ENCODE measurements at regions not wholly inside any gene's neighbourhood (a gene's known extent, or its start where the extent isn't known, plus 50 kb on each side); places are given as distances from the start of the nearest gene placed in this dataset.

GRCh38 chr2:217436386-217436785 is 566.4 kb downstream of the TNS1 start:
- TF ChIP-seq CTCF (IDR thresholded peaks at IDR 0.05) (no peak), POLR2A (IDR thresholded peaks at IDR 0.05) (no peak)

Measured in body of pancreas (tissue), 4 donors.